Endometrial microvascular endothelial cells (primary cell): ENCODE measurements at regions not wholly inside any gene's neighbourhood (a gene's known extent, or its start where the extent isn't known, plus 50 kb on each side); places are given as distances from the start of the nearest gene placed in this dataset.
"Not testable (repeated sequence)": the region's sequence is repeated elsewhere in the genome, so short reads cannot be mapped to it uniquely, and the experiment has no call there.

Experiments used
- in situ Hi-C: cut with HindIII; loops from 2 replicates; pipeline ENCODE4 v1.10.0; 2017; ENCODE audit warnings: low sequenced_read_pairs, low pct_unique_long_range_greater_than_20kb; ENCODE audit errors: inconsistent ontology term

GRCh38 chr21:15291621-15292266 lies 226.9 kb upstream of the NRIP1 start:
- in situ Hi-C loops = no loop called here

DNA sequence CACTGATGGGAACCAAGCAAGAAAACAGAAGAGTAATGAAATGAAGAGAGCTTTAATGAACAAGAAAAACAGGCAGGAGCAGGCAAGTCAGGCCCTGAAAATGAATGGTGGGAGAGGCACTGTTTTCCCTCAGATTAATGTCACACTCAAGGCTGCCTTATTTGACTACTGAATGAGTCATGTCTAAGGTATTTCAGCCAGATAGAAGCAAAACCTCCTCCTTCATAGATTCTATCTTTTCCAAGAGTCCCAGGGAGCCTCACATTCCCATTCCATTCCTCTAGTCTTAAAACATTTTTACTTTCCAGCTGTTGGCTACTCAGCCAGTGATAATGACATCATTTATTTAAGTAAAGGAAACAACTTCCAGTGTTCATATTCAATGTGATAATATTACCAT lies 228.4 kb upstream of the NRIP1 start:
- in situ Hi-C loops = no loop called here

- in situ Hi-C loops = no loop called here
Measured at GRCh38 chr21:15295875-15296274, 231.1 kb upstream of the NRIP1 start.

DNA sequence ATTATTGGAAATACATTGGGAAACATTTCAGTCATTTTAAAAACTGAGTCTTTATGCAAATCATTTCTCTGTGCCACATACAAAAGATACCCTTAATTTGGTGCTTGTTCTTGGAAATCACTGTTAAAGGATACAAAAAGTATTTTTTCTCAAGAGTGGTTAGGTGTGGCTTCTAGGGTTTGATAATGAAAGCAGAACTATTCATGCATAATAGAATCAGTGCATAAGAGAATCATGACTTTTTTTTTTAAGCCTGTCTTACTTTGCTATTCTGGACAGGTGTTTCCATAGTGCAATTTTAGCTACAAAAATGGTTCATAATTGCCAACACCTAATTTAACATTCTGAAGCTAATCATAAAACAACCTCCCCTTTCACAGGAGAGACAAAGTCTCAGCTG lies 233.0 kb upstream of the NRIP1 start:
- in situ Hi-C loops = no loop called here

DNA sequence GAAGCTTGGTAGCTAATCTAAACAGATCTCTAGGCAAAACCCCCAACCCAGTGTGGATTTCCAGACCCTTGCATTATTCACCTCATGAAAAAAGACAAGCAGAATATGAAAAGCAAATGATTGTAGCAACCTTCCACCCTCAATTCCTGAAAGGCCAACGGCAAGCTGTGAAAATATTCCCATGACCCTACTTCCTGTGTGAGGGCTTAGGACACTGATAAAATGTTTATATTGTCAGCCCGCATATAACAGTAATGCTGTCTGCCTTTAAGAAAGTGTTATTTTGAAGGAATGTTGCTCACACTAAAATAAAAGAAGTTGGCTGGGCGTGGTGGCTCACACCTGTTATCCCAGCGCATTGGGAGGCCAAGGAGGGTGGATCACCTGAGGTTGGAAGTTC lies 233.5 kb upstream of the NRIP1 start:
- in situ Hi-C loops = no loop called here

DNA sequence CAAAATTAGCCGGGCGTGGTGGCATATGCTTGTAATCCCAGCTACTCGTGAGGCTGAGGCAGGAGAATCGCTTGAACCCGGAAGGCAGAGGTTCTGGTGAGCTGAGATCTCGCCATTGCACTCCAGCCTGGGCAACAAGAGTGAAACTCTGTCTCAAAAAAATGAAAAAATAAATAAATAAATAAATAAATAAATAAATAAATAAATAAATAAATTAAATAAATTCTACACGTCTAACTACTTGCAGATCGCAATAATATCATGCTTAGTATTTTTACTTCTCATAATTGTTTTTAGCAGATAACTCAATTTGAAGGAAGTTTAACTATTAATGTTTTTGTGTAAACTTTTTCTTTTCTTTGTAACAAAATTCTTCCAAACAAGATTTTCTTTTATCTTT lies 234.0 kb upstream of the NRIP1 start:
- in situ Hi-C loops = not testable (repeated sequence)

GRCh38 chr21:15300131-15300530 lies 235.3 kb upstream of the NRIP1 start:
- in situ Hi-C loops = no loop called here

- in situ Hi-C loops = no loop called here
Measured at GRCh38 chr21:15301014-15301413, 236.2 kb upstream of the NRIP1 start.

GRCh38 chr21:15301736-15302135 lies 236.9 kb upstream of the NRIP1 start:
- in situ Hi-C loops = no loop called here

DNA sequence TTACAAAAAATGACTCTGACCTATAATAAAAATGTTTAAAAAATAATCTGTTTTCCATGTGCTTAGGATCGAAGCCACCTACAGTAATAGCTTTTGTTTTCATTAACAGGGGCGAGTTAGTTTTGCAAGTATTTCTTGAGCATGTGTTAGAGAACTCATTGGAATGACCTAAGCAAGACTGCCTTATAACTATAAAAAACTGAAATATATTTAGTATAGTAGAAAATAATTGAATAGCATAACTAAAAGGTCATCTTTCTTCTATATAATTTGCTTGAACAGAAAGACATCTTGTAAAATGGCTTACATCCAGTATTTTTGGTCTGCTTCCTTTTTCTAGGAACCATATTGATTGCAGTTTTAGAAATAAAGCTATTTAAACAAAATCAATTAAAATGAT lies 241.5 kb upstream of the NRIP1 start:
- in situ Hi-C loops = no loop called here

- in situ Hi-C loops = no loop called here
Measured at GRCh38 chr21:15308333-15308732, 243.5 kb upstream of the NRIP1 start.

DNA sequence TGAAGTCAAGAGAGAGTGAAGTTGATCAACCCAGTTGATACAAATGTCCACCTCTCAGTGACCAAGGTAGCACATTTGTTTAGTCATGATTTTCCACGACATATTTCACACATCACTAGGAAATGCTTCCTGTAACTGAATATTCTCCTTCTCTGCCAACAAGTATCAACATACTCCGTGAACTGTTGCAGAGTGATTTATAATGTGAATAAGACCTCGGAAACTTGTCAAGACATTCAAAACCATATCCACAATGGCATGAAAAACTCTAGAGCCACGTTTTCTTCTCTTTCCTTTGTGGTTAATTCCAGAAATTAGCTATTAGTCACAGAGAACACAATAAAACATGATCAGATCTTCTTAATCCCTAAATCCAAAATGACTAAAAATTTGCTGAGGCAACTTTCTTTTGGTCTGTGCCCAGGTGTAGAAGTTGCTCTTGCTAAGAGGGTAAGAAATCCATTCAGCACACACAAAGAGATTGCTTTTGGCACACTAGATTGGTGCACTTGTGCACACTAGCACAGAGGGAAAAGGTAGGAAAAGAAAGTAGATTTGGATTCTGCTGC lies 244.3 kb upstream of the NRIP1 start:
- in situ Hi-C loops = no loop called here

- in situ Hi-C loops = no loop called here
Measured at GRCh38 chr21:15309721-15310120, 244.9 kb upstream of the NRIP1 start.

GRCh38 chr21:15311510-15311909 lies 246.7 kb upstream of the NRIP1 start:
- in situ Hi-C loops = no loop called here

GRCh38 chr21:15317034-15317433 lies 252.2 kb upstream of the NRIP1 start:
- in situ Hi-C loops = not testable (repeated sequence)

DNA sequence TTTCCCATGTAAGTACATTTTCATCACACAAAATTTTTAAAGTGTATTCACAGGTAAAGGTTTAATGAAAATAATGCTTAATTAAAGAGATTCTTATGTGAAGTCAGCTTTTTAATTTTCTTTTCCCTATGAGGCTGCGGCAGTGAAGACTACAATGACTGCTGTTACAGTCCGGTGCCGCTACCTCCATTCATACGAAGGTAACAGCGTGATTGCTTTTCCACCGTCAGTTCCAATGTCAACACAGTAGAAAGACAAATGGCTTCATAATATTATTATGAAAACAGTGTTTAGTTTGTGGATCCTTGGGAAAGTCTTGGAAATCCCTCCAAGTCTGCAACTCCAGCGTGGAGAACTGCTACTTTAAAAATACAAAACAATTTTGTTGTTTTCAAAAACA lies 254.9 kb upstream of the NRIP1 start:
- in situ Hi-C loops = no loop called here

DNA sequence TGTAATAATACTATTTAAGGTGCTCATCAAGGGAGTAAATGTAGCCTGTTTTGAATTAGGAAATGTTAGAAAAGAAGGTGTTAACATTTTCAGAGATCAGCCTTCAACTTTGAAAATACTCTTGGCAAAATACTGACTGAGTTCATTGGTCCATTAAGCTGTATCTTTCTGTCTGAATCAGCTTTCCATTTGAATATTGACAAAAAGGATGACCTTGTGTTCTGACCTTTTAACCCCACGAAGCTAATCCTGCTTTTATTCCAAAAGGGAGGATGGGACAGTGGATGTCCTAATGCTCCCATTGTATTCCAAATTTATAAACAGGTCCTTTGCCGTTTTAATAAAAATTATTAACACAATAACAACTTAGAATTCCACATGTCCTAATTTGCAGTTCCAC lies 259.7 kb upstream of the NRIP1 start:
- in situ Hi-C loops = no loop called here

GRCh38 chr21:15326032-15326867 lies 261.4 kb upstream of the NRIP1 start:
- in situ Hi-C loops = no loop called here

- in situ Hi-C loops = no loop called here
Measured at GRCh38 chr21:15327637-15328265, 263.0 kb upstream of the NRIP1 start.

GRCh38 chr21:15329191-15329590 lies 264.4 kb upstream of the NRIP1 start:
- in situ Hi-C loops = no loop called here
